ENCODE measurements at regions not wholly inside any gene's neighbourhood (a gene's known extent, or its start where the extent isn't known, plus 50 kb on each side); places are given as distances from the start of the nearest gene placed in this dataset.

DNA sequence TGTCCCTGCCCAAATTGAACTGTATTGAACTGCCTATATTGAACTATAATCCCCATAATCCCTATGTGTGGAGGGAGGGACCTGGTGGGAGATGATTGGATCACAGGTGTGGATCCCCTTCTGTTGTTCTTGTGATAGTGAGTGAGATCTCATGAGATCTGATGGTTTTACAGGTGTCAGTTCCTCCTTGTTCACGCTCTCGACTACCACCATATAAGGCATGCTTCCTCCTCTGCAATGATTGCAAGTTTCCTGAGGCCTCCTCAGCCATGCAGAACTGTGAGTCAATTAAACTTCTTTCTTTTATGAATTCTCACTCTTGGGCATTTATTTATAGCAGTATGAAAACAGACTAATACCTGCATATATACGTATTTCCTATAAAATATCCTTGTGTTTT, 206.5 kb upstream of the PDGFD start:
- Mint-ChIP-seq H3K4me1 (no peaks in the 10 kb centered on the region), H3K9me3 (no peaks in the 10 kb centered on the region), H3K4me3 (no peak overlapping the region), H3K27ac (no peak overlapping the region), H3K36me3 (no peaks in the 10 kb centered on the region), H3K27me3 (ENCODE audit: insufficient read depth, low read depth) (peaks cover 2% of the 10 kb centered on the region)
- Histone ChIP-seq H3K9ac (no peak overlapping the region), H3K79me2 (ENCODE audit: low read depth) (no peaks in the 10 kb centered on the region), H3K4me3 (no peak overlapping the region), H3K27me3 (no peaks in the 10 kb centered on the region), H3K4me1 (no peaks in the 10 kb centered on the region), H3K9me3 (ENCODE audit: low read depth) (no peaks in the 10 kb centered on the region), H3F3A (ENCODE audit: low read depth) (no peaks in the 10 kb centered on the region), H3K27ac (no peak overlapping the region), H3K4me2 (no peak overlapping the region), H3K36me3 (no peaks in the 10 kb centered on the region), H2AFZ (replicated peaks) (no peak overlapping the region), H4K20me1 (ENCODE audit: low read depth) (no peaks in the 10 kb centered on the region)
- DNase-seq (ENCODE audit: low spot score) = no peak
- TF ChIP-seq EZH2phosphoT487 (IDR thresholded peaks at IDR 0.05) (no peak), EZH2 (IDR thresholded peaks at IDR 0.05) (no peak)
- TF ChIP-seq, protein P1, sequence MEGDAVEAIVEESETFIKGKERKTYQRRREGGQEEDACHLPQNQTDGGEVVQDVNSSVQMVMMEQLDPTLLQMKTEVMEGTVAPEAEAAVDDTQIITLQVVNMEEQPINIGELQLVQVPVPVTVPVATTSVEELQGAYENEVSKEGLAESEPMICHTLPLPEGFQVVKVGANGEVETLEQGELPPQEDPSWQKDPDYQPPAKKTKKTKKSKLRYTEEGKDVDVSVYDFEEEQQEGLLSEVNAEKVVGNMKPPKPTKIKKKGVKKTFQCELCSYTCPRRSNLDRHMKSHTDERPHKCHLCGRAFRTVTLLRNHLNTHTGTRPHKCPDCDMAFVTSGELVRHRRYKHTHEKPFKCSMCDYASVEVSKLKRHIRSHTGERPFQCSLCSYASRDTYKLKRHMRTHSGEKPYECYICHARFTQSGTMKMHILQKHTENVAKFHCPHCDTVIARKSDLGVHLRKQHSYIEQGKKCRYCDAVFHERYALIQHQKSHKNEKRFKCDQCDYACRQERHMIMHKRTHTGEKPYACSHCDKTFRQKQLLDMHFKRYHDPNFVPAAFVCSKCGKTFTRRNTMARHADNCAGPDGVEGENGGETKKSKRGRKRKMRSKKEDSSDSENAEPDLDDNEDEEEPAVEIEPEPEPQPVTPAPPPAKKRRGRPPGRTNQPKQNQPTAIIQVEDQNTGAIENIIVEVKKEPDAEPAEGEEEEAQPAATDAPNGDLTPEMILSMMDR (IDR thresholded peaks at IDR 0.05) = no peak

DNA sequence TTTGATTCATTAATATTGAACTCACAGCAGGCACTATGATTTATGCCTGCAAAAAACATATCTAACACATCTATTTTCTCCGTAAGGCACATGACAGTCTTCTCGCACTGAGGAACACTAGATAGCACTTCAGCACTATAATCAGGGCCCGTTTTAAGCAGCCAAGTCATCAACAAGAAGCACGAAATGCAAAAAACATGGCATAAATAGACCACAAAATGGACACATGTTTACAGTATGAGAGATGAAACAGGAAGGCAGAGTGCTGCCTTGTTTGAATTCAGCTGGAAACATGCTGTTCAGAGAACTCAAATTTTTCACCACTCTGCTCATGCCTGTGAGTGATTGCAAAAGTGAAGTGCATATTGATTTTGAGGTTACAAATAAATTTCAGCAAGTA, 205.8 kb upstream of the PDGFD start:
- H3K9me3 ChIP-seq (ENCODE audit: low read depth) = no peaks in the 10 kb centered on the region
- DNase-seq (ENCODE audit: low spot score) = no peak
- H3K4me3 ChIP-seq = no peak overlapping the region
- Mint-ChIP-seq H3K27ac (no peak overlapping the region), H3K4me1 (no peaks in the 10 kb centered on the region), H3K4me3 (no peak overlapping the region), H3K27me3 (ENCODE audit: insufficient read depth, low read depth) (peaks cover 2% of the 10 kb centered on the region), H3K36me3 (no peaks in the 10 kb centered on the region), H3K9me3 (no peaks in the 10 kb centered on the region)
- no peak overlapping the region for H2AFZ ChIP-seq (replicated peaks)
- no peaks in the 10 kb centered on the region for H3K36me3 ChIP-seq
- H3F3A ChIP-seq (ENCODE audit: low read depth) = no peaks in the 10 kb centered on the region
- H3K4me1 ChIP-seq = no peaks in the 10 kb centered on the region
- TF ChIP-seq, protein P1 (IDR thresholded peaks at IDR 0.05) = no peak
- TF ChIP-seq EZH2 (IDR thresholded peaks at IDR 0.05) = no peak
- no peak for TF ChIP-seq EZH2phosphoT487 (IDR thresholded peaks at IDR 0.05)
- no peaks in the 10 kb centered on the region for H4K20me1 ChIP-seq (ENCODE audit: low read depth)
- no peaks in the 10 kb centered on the region for H3K79me2 ChIP-seq (ENCODE audit: low read depth)
- no peak overlapping the region for H3K4me2 ChIP-seq
- no peak overlapping the region for H3K9ac ChIP-seq
- H3K27me3 ChIP-seq = no peaks in the 10 kb centered on the region
- no peak overlapping the region for H3K27ac ChIP-seq

DNA sequence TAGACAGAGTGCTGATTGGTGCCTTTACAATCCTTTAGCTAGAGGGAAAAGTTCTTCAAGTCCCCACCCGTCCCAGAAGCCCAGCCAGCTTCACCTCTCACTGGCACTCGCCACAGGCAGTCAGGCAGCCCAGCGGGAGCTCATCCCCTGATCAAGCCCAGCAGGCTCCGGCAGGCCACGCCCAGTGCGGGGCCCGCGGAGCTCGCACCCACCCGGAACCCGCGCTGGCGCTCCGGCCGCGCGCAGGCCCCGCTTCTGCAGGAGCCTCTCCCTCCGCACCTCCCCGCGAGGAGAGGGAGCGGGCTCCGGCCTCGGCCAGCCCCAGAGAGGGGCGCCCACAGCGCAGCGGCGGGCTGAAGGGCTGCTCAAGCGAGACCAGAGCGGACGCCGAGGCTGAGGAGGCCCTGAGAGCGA, 202.4 kb upstream of the PDGFD start:
- H3K9ac ChIP-seq = no peak overlapping the region

More for the DNA sequence above, 202.4 kb upstream of the PDGFD start:
- Mint-ChIP-seq H3K9me3 (no peaks in the 10 kb centered on the region), H3K4me3 (no peak overlapping the region), H3K27ac (no peak overlapping the region), H3K27me3 (ENCODE audit: insufficient read depth, low read depth) (peaks cover 2% of the 10 kb centered on the region), H3K4me1 (no peaks in the 10 kb centered on the region), H3K36me3 (no peaks in the 10 kb centered on the region)
- no peaks in the 10 kb centered on the region for H3K27me3 ChIP-seq
- H3K4me1 ChIP-seq = no peaks in the 10 kb centered on the region
- no peaks in the 10 kb centered on the region for H4K20me1 ChIP-seq (ENCODE audit: low read depth)
- H3K79me2 ChIP-seq (ENCODE audit: low read depth) = no peaks in the 10 kb centered on the region
- no peak overlapping the region for H3K4me2 ChIP-seq
- TF ChIP-seq EZH2 (IDR thresholded peaks at IDR 0.05) (no peak), EZH2phosphoT487 (IDR thresholded peaks at IDR 0.05) (no peak)
- TF ChIP-seq, protein P1 (IDR thresholded peaks at IDR 0.05) = no peak
- no peaks in the 10 kb centered on the region for H3K36me3 ChIP-seq
- H2AFZ ChIP-seq (replicated peaks) = no peak overlapping the region
- no peak overlapping the region for H3K4me3 ChIP-seq
- DNase-seq (ENCODE audit: low spot score) = no peak
- H3K27ac ChIP-seq = no peak overlapping the region
- no peaks in the 10 kb centered on the region for H3K9me3 ChIP-seq (ENCODE audit: low read depth)
- no peaks in the 10 kb centered on the region for H3F3A ChIP-seq (ENCODE audit: low read depth)
